ENCODE measurements at regions not wholly inside any gene's neighbourhood (a gene's known extent, or its start where the extent isn't known, plus 50 kb on each side); places are given as distances from the start of the nearest gene placed in this dataset.

- BruUV-seq (replicated peaks), result no TSS peak
- POLR2A ChIA-PET (ENCODE audit: unreplicated experiment), result no interaction called here
- DNase-seq, result no peak
- H3K4me2 ChIP-seq, result no peak overlapping the region
- CTCF ChIA-PET, result no interaction called here
- no peaks in the 10 kb centered on the region for H3K79me2 ChIP-seq (ENCODE audit: low read depth)
- H3K27me3 ChIP-seq (ENCODE audit: insufficient read depth, low read depth), result no peaks in the 10 kb centered on the region
- H3K4me1 ChIP-seq (replicated peaks; ENCODE audit: insufficient read depth), result no peaks in the 10 kb centered on the region
- intact Hi-C loops (cut with micrococcal nuclease; ENCODE audit: unreplicated experiment), result no loop called here
- H4K20me1 ChIP-seq (ENCODE audit: insufficient read depth), result no peaks in the 10 kb centered on the region
- H3F3A ChIP-seq (ENCODE audit: insufficient read depth, low read depth), result no peaks in the 10 kb centered on the region
- no peak overlapping the region for H2AFZ ChIP-seq
- TF ChIP-seq CTCF (conservative IDR thresholded peaks at IDR 0.05) (no peak), EZH2 (IDR thresholded peaks at IDR 0.05; ENCODE audit: low read depth) (no peak)
- no peak overlapping the region for H3K27ac ChIP-seq
- no peak overlapping the region for H3K4me3 ChIP-seq
- peaks cover 4% of the 10 kb centered on the region; the same call in 1 of the 2 replicates for H3K9me3 ChIP-seq (ENCODE audit: insufficient read depth, low read depth)
- no peaks in the 10 kb centered on the region for H3K9me2 ChIP-seq (ENCODE audit: insufficient read depth)
- H3K36me3 ChIP-seq (ENCODE audit: low read depth), result no peaks in the 10 kb centered on the region
These were observed 233.0 kb upstream of the SGCD start for GRCh38 chr5:156094001-156094400.

DNA sequence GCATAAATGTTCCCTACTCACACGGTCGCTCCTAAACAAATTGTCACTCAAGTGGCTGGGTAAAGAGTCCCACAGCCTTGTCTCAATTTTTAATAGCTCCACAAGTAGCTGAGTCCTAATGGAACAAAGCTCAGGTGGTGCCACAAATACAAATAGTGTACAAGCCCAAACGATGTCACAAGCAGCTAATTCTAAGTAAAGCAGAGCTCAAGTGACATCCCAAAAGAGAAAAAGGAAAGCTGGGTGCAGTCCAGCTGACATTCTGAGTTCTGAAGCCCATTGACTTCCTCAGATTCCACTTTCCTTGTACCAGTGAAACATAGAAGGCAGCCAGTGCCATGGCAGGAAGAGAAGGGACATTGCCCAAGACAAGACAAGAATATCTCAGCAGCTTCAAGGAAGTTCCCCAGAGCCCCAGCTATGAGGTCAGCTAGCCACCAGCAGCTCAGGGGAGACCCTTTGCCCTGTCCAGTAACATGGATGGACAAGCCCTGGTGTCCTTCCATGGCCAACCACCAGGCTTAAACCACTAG is 231.2 kb upstream of the SGCD start:
- H3K27ac ChIP-seq, result no peak overlapping the region
- H3K4me3 ChIP-seq, result no peak overlapping the region
- no peaks in the 10 kb centered on the region for H3K9me2 ChIP-seq (ENCODE audit: insufficient read depth)
- BruUV-seq (replicated peaks), result no TSS peak
- H4K20me1 ChIP-seq (ENCODE audit: insufficient read depth), result no peaks in the 10 kb centered on the region
- no peak overlapping the region for H3K4me2 ChIP-seq
- H3K9me3 ChIP-seq (ENCODE audit: insufficient read depth, low read depth), result no peaks in the 10 kb centered on the region
- intact Hi-C loops (cut with micrococcal nuclease; ENCODE audit: unreplicated experiment), result no loop called here
- H2AFZ ChIP-seq, result no peak overlapping the region
- no peaks in the 10 kb centered on the region for H3F3A ChIP-seq (ENCODE audit: insufficient read depth, low read depth)
- H3K79me2 ChIP-seq (ENCODE audit: low read depth), result no peaks in the 10 kb centered on the region
- H3K27me3 ChIP-seq (ENCODE audit: insufficient read depth, low read depth), result no peaks in the 10 kb centered on the region
- CTCF ChIA-PET, result no interaction called here
- H3K4me1 ChIP-seq (replicated peaks; ENCODE audit: insufficient read depth), result no peaks in the 10 kb centered on the region
- H3K36me3 ChIP-seq (ENCODE audit: low read depth), result no peaks in the 10 kb centered on the region
- POLR2A ChIA-PET (ENCODE audit: unreplicated experiment), result no interaction called here
- TF ChIP-seq CTCF (conservative IDR thresholded peaks at IDR 0.05), result no peak
- TF ChIP-seq EZH2 (IDR thresholded peaks at IDR 0.05; ENCODE audit: low read depth), result no peak
- DNase-seq, result no peak

GRCh38 chr5:156096259-156096658 is 230.7 kb upstream of the SGCD start:
- no peak overlapping the region for H2AFZ ChIP-seq
- DNase-seq, result no peak
- no peak for TF ChIP-seq CTCF (conservative IDR thresholded peaks at IDR 0.05)
- no peak for TF ChIP-seq EZH2 (IDR thresholded peaks at IDR 0.05; ENCODE audit: low read depth)
- CTCF ChIA-PET, result no interaction called here
- no peaks in the 10 kb centered on the region for H3K79me2 ChIP-seq (ENCODE audit: low read depth)
- H3K4me2 ChIP-seq, result no peak overlapping the region
- H3K4me3 ChIP-seq, result no peak overlapping the region
- no peaks in the 10 kb centered on the region for H3K9me2 ChIP-seq (ENCODE audit: insufficient read depth)
- H3F3A ChIP-seq (ENCODE audit: insufficient read depth, low read depth), result no peaks in the 10 kb centered on the region
- no TSS peak for BruUV-seq (replicated peaks)
- no peaks in the 10 kb centered on the region for H3K27me3 ChIP-seq (ENCODE audit: insufficient read depth, low read depth)
- no peak overlapping the region for H3K27ac ChIP-seq
- H3K4me1 ChIP-seq (replicated peaks; ENCODE audit: insufficient read depth), result no peaks in the 10 kb centered on the region
- no peaks in the 10 kb centered on the region for H4K20me1 ChIP-seq (ENCODE audit: insufficient read depth)
- POLR2A ChIA-PET (ENCODE audit: unreplicated experiment), result no interaction called here
- intact Hi-C loops (cut with micrococcal nuclease; ENCODE audit: unreplicated experiment), result no loop called here
- no peaks in the 10 kb centered on the region for H3K36me3 ChIP-seq (ENCODE audit: low read depth)
- no peaks in the 10 kb centered on the region for H3K9me3 ChIP-seq (ENCODE audit: insufficient read depth, low read depth)

Data from PC-9 (cell line).